SU-DHL-6 (cell line): ENCODE measurements at regions not wholly inside any gene's neighbourhood (a gene's known extent, or its start where the extent isn't known, plus 50 kb on each side); places are given as distances from the start of the nearest gene placed in this dataset.

Experiments
- EZH2phosphoT487 ChIP-seq: fragments of 200-600 bp; sonication (generic), shearing (Covaris generic); conservative IDR thresholded peaks from 2 replicates; pipeline ENCODE4 v1.6.1; 2018; ENCODE audit warnings: mild to moderate bottlenecking, antibody characterized with exemption, low read length, moderate library complexity, mixed read lengths
- TF ChIP-seq, protein P1 (sequence below): fragments of 200-600 bp; sonication (generic); IDR thresholded peaks from one replicate; pipeline ENCODE4 v1.5.1; 2017; ENCODE audit warnings: antibody characterized with exemption, mild to moderate bottlenecking, low read length, moderate library complexity; ENCODE audit not compliant: insufficient read depth, poor library complexity, severe bottlenecking

DNA sequence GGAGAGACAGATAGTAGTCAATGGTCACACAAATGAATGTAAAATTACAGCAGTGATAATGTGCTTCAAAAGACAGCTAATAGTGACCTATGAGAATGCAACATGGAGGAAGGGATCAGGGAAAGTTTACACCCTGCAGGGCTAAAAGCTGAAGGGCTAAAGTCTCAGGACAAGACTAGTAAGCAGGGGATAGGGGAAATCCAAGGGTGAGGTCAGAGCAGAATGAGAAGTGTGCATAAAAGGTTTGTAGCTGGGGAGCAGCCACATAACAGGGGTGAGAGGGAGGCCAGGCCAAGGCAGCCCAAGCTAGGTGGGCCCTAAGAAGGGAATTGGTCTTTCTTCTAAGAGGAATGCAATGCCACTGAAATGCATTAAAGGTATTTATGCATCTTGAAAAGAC is 746.3 kb downstream of the SATB2 start:
- TF ChIP-seq, protein P1, sequence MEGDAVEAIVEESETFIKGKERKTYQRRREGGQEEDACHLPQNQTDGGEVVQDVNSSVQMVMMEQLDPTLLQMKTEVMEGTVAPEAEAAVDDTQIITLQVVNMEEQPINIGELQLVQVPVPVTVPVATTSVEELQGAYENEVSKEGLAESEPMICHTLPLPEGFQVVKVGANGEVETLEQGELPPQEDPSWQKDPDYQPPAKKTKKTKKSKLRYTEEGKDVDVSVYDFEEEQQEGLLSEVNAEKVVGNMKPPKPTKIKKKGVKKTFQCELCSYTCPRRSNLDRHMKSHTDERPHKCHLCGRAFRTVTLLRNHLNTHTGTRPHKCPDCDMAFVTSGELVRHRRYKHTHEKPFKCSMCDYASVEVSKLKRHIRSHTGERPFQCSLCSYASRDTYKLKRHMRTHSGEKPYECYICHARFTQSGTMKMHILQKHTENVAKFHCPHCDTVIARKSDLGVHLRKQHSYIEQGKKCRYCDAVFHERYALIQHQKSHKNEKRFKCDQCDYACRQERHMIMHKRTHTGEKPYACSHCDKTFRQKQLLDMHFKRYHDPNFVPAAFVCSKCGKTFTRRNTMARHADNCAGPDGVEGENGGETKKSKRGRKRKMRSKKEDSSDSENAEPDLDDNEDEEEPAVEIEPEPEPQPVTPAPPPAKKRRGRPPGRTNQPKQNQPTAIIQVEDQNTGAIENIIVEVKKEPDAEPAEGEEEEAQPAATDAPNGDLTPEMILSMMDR = no peak
- no peak for TF ChIP-seq EZH2phosphoT487
